Ishikawa (cell line): ENCODE measurements at regions not wholly inside any gene's neighbourhood (a gene's known extent, or its start where the extent isn't known, plus 50 kb on each side); places are given as distances from the start of the nearest gene placed in this dataset.

ENCODE experiments used
- EGR1 ChIP-seq: IDR thresholded peaks from 2 replicates; pipeline ENCODE4 v1.6.1; 2012
- TF ChIP-seq, protein P1 (sequence below): IDR thresholded peaks from 2 replicates; pipeline ENCODE4 v1.6.1; 2012; ENCODE audit warnings: low read depth, mild to moderate bottlenecking

- TF ChIP-seq, protein P1, sequence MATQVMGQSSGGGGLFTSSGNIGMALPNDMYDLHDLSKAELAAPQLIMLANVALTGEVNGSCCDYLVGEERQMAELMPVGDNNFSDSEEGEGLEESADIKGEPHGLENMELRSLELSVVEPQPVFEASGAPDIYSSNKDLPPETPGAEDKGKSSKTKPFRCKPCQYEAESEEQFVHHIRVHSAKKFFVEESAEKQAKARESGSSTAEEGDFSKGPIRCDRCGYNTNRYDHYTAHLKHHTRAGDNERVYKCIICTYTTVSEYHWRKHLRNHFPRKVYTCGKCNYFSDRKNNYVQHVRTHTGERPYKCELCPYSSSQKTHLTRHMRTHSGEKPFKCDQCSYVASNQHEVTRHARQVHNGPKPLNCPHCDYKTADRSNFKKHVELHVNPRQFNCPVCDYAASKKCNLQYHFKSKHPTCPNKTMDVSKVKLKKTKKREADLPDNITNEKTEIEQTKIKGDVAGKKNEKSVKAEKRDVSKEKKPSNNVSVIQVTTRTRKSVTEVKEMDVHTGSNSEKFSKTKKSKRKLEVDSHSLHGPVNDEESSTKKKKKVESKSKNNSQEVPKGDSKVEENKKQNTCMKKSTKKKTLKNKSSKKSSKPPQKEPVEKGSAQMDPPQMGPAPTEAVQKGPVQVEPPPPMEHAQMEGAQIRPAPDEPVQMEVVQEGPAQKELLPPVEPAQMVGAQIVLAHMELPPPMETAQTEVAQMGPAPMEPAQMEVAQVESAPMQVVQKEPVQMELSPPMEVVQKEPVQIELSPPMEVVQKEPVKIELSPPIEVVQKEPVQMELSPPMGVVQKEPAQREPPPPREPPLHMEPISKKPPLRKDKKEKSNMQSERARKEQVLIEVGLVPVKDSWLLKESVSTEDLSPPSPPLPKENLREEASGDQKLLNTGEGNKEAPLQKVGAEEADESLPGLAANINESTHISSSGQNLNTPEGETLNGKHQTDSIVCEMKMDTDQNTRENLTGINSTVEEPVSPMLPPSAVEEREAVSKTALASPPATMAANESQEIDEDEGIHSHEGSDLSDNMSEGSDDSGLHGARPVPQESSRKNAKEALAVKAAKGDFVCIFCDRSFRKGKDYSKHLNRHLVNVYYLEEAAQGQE = no peak
- TF ChIP-seq EGR1 = no peak
These were observed 1524.4 kb upstream of the AGA start for GRCh38 chr4:178966644-178967043.
